ENCODE measurements at regions not wholly inside any gene's neighbourhood (a gene's known extent, or its start where the extent isn't known, plus 50 kb on each side); places are given as distances from the start of the nearest gene placed in this dataset.

DNA sequence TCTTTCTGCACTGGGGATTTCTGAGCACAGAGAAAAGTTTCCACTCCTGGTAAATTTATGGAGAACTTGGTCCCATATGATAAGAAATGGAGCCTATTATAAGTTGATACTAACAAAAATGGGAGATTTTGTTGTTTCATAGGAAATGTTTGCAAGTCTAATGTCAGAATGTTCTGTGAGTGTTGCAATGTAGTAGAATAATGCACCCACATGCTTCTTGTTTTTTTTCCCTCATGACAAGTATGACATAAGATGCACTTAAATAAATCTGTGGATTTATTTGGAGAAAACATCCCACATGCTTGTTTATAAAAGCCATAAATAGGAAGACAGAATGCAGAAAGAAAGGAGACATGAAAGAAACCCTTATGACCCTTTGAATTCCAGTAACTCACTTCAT is 50.8 kb upstream of the KCNJ6 start:
- Histone ChIP-seq H3K27me3 (replicated peaks; ENCODE audit: control insufficient read depth, insufficient read depth, low read length, poor library complexity, severe bottlenecking) (no peaks in the 10 kb centered on the region), H3K36me3 (ENCODE audit: control insufficient read depth, insufficient read depth, low read length) (no peaks in the 10 kb centered on the region), H3K4me1 (ENCODE audit: control insufficient read depth, insufficient read depth, low read length, poor library complexity, severe bottlenecking) (no peaks in the 10 kb centered on the region), H3K9me3 (ENCODE audit: control insufficient read depth, low read length) (no peaks in the 10 kb centered on the region), H3K4me3 (ENCODE audit: insufficient read depth, low read depth, low read length, poor library complexity, severe bottlenecking) (no peak overlapping the region), H3K27ac (ENCODE audit: insufficient read depth, low read length, poor library complexity, severe bottlenecking) (no peak overlapping the region)
- DNase-seq, result no peak

- DNase-seq, result no peak
- no peak overlapping the region for H3K27ac ChIP-seq (ENCODE audit: insufficient read depth, low read length, poor library complexity, severe bottlenecking)
- no peaks in the 10 kb centered on the region for H3K4me1 ChIP-seq (ENCODE audit: control insufficient read depth, insufficient read depth, low read length, poor library complexity, severe bottlenecking)
- H3K36me3 ChIP-seq (ENCODE audit: control insufficient read depth, insufficient read depth, low read length), result no peaks in the 10 kb centered on the region
- H3K27me3 ChIP-seq (replicated peaks; ENCODE audit: control insufficient read depth, insufficient read depth, low read length, poor library complexity, severe bottlenecking), result no peaks in the 10 kb centered on the region
- H3K4me3 ChIP-seq (ENCODE audit: insufficient read depth, low read depth, low read length, poor library complexity, severe bottlenecking), result no peak overlapping the region
- no peaks in the 10 kb centered on the region for H3K9me3 ChIP-seq (ENCODE audit: control insufficient read depth, low read length)
These were observed 52.5 kb upstream of the KCNJ6 start for GRCh38 chr21:37968744-37969143.

- H3K27ac ChIP-seq (ENCODE audit: insufficient read depth, low read length, poor library complexity, severe bottlenecking), result no peak overlapping the region
- H3K9me3 ChIP-seq (ENCODE audit: control insufficient read depth, low read length), result no peaks in the 10 kb centered on the region
- H3K4me1 ChIP-seq (ENCODE audit: control insufficient read depth, insufficient read depth, low read length, poor library complexity, severe bottlenecking), result no peaks in the 10 kb centered on the region
- H3K4me3 ChIP-seq (ENCODE audit: insufficient read depth, low read depth, low read length, poor library complexity, severe bottlenecking), result no peak overlapping the region
- no peaks in the 10 kb centered on the region for H3K36me3 ChIP-seq (ENCODE audit: control insufficient read depth, insufficient read depth, low read length)
- DNase-seq, result no peak
- no peaks in the 10 kb centered on the region for H3K27me3 ChIP-seq (replicated peaks; ENCODE audit: control insufficient read depth, insufficient read depth, low read length, poor library complexity, severe bottlenecking)
These were observed 54.3 kb upstream of the KCNJ6 start for GRCh38 chr21:37970548-37970947.

DNA sequence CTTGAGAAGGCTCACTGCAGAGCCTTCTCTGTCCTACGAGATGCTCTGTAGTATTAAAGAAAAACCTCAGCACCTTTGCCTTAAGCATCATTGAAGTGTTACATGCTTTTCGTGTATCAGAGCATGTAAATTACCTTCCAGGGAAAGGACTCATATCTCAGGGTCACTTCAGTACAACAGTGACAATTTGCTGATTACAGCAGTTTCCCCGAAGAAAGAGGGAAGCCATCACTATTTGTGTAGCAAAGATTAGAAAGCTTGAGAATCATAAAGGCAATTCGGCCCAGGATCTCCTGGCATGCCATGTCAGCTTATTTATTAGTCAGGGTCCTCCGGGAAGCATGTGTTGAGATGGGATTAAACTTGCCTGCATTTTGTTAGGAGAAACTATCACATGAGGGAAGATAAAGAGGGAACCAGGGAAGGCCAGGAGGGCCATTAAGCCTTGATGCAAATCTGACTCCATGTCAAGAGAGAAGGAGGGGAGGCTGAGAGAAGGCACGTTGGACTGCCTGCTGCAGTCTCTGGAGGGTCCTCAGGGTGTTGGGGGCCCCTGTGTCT is 55.2 kb upstream of the KCNJ6 start:
- Histone ChIP-seq H3K4me1 (ENCODE audit: control insufficient read depth, insufficient read depth, low read length, poor library complexity, severe bottlenecking) (no peaks in the 10 kb centered on the region), H3K27ac (ENCODE audit: insufficient read depth, low read length, poor library complexity, severe bottlenecking) (no peak overlapping the region), H3K27me3 (replicated peaks; ENCODE audit: control insufficient read depth, insufficient read depth, low read length, poor library complexity, severe bottlenecking) (no peaks in the 10 kb centered on the region), H3K4me3 (ENCODE audit: insufficient read depth, low read depth, low read length, poor library complexity, severe bottlenecking) (no peak overlapping the region), H3K9me3 (ENCODE audit: control insufficient read depth, low read length) (no peaks in the 10 kb centered on the region), H3K36me3 (ENCODE audit: control insufficient read depth, insufficient read depth, low read length) (no peaks in the 10 kb centered on the region)
- DNase-seq, result no peak

- H3K27me3 ChIP-seq (replicated peaks; ENCODE audit: control insufficient read depth, insufficient read depth, low read length, poor library complexity, severe bottlenecking), result no peaks in the 10 kb centered on the region
- DNase-seq, result no peak
These were observed 57.8 kb upstream of the KCNJ6 start for GRCh38 chr21:37974081-37974480.

DNA sequence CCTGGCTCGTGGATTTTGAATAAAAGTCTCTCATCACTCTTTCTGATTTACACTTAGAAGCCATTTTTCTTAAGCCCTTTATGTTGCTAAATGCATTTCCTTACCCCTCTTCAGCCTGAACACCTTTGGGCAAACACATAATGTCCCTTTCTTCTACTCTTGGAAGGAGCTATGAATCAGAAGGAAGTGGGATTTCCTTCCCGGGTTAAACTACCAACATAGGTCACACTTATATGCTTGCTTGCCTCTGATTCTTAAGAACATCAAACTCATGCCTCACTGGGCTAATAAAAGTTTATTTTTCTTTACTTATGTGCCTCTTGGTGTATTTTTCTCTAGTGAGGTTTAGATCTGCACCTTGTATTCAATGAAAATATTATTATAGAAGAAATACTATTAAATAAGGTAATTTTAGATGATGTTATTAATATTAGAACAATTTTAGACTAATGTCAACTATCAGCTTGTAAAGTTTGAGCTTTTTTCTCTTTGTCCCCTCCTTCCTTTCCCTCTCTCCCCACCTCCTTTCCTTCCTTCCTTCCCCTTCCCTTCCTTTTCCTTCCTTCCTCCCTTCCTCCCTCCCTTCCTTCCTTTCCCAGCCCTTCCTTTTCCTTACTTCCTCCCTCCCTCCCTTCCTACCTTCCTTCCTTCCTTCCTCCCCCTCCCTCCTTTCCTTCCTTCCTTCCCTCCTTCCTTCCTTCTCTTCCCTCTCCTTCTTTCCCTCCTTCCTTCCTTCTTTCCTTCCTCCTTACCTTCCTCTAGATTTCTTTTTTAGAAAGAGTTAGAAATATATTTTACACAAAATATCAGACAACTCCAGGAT is 66.5 kb upstream of the KCNJ6 start:
- H3K27ac ChIP-seq (ENCODE audit: insufficient read depth, low read length, poor library complexity, severe bottlenecking), result no peak overlapping the region
- H3K9me3 ChIP-seq (ENCODE audit: control insufficient read depth, low read length), result no peaks in the 10 kb centered on the region
- no peak overlapping the region for H3K4me3 ChIP-seq (ENCODE audit: insufficient read depth, low read depth, low read length, poor library complexity, severe bottlenecking)
- no peaks in the 10 kb centered on the region for H3K4me1 ChIP-seq (ENCODE audit: control insufficient read depth, insufficient read depth, low read length, poor library complexity, severe bottlenecking)
- no peak for DNase-seq
- H3K27me3 ChIP-seq (replicated peaks; ENCODE audit: control insufficient read depth, insufficient read depth, low read length, poor library complexity, severe bottlenecking), result no peaks in the 10 kb centered on the region
- H3K36me3 ChIP-seq (ENCODE audit: control insufficient read depth, insufficient read depth, low read length), result no peaks in the 10 kb centered on the region

More at GRCh38 chr21:37974081-37974480, 57.8 kb upstream of the KCNJ6 start:
- H3K36me3 ChIP-seq (ENCODE audit: control insufficient read depth, insufficient read depth, low read length), result no peaks in the 10 kb centered on the region
- H3K4me1 ChIP-seq (ENCODE audit: control insufficient read depth, insufficient read depth, low read length, poor library complexity, severe bottlenecking), result no peaks in the 10 kb centered on the region
- H3K4me3 ChIP-seq (ENCODE audit: insufficient read depth, low read depth, low read length, poor library complexity, severe bottlenecking), result no peak overlapping the region
- H3K9me3 ChIP-seq (ENCODE audit: control insufficient read depth, low read length), result no peaks in the 10 kb centered on the region
- H3K27ac ChIP-seq (ENCODE audit: insufficient read depth, low read length, poor library complexity, severe bottlenecking), result no peak overlapping the region

- H3K9me3 ChIP-seq (ENCODE audit: control insufficient read depth, low read length), result no peaks in the 10 kb centered on the region
- no peak overlapping the region for H3K27ac ChIP-seq (ENCODE audit: insufficient read depth, low read length, poor library complexity, severe bottlenecking)
- H3K27me3 ChIP-seq (replicated peaks; ENCODE audit: control insufficient read depth, insufficient read depth, low read length, poor library complexity, severe bottlenecking), result no peaks in the 10 kb centered on the region
- DNase-seq, result no peak
- no peaks in the 10 kb centered on the region for H3K36me3 ChIP-seq (ENCODE audit: control insufficient read depth, insufficient read depth, low read length)
- no peak overlapping the region for H3K4me3 ChIP-seq (ENCODE audit: insufficient read depth, low read depth, low read length, poor library complexity, severe bottlenecking)
- H3K4me1 ChIP-seq (ENCODE audit: control insufficient read depth, insufficient read depth, low read length, poor library complexity, severe bottlenecking), result no peaks in the 10 kb centered on the region
These were observed 67.3 kb upstream of the KCNJ6 start for GRCh38 chr21:37983336-37984095.

DNA sequence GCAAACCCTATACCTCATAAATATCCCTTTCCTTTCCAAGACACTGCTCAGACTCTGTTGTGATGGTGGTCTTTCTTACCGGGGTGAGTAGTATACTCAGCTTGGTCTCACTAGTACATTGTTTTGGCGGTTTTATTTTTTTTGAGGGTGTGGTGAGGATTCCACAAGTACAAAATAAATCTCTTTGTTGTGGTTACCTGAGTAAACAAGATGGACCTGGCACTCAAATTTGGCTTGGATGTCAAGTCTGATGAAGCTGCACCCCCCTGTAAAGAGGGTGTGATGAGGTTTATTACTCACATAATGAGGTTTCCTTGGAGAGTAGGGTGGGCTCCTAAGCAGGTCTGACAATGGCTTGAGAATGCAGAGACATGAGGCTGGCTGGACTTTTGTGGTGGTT is 68.2 kb upstream of the KCNJ6 start:
- Histone ChIP-seq H3K27ac (ENCODE audit: insufficient read depth, low read length, poor library complexity, severe bottlenecking) (no peak overlapping the region), H3K36me3 (ENCODE audit: control insufficient read depth, insufficient read depth, low read length) (no peaks in the 10 kb centered on the region)
- no peak for DNase-seq

GRCh38 chr21:37986000-37986399 is 69.7 kb upstream of the KCNJ6 start:
- no peak for DNase-seq

More for the DNA sequence above, 68.2 kb upstream of the KCNJ6 start:
- no peaks in the 10 kb centered on the region for H3K9me3 ChIP-seq (ENCODE audit: control insufficient read depth, low read length)
- H3K27me3 ChIP-seq (replicated peaks; ENCODE audit: control insufficient read depth, insufficient read depth, low read length, poor library complexity, severe bottlenecking), result no peaks in the 10 kb centered on the region
- no peak overlapping the region for H3K4me3 ChIP-seq (ENCODE audit: insufficient read depth, low read depth, low read length, poor library complexity, severe bottlenecking)
- no peaks in the 10 kb centered on the region for H3K4me1 ChIP-seq (ENCODE audit: control insufficient read depth, insufficient read depth, low read length, poor library complexity, severe bottlenecking)

More at GRCh38 chr21:37986000-37986399, 69.7 kb upstream of the KCNJ6 start:
- H3K4me1 ChIP-seq (ENCODE audit: control insufficient read depth, insufficient read depth, low read length, poor library complexity, severe bottlenecking), result no peaks in the 10 kb centered on the region
- no peaks in the 10 kb centered on the region for H3K27me3 ChIP-seq (replicated peaks; ENCODE audit: control insufficient read depth, insufficient read depth, low read length, poor library complexity, severe bottlenecking)
- no peak overlapping the region for H3K4me3 ChIP-seq (ENCODE audit: insufficient read depth, low read depth, low read length, poor library complexity, severe bottlenecking)
- no peaks in the 10 kb centered on the region for H3K9me3 ChIP-seq (ENCODE audit: control insufficient read depth, low read length)
- H3K36me3 ChIP-seq (ENCODE audit: control insufficient read depth, insufficient read depth, low read length), result no peaks in the 10 kb centered on the region
- no peak overlapping the region for H3K27ac ChIP-seq (ENCODE audit: insufficient read depth, low read length, poor library complexity, severe bottlenecking)

All from effector memory CD4-positive, alpha-beta T cell (primary cell).